Ovary (tissue), 3 donors: ENCODE measurements at regions not wholly inside any gene's neighbourhood (a gene's known extent, or its start where the extent isn't known, plus 50 kb on each side); places are given as distances from the start of the nearest gene placed in this dataset.

ENCODE experiments used
- EP300 ChIP-seq: sonication (generic); formaldehyde crosslinking; IDR thresholded peaks from one replicate; pipeline ENCODE4 v1.6.1; 2017; ENCODE audit warnings: antibody characterized with exemption
- POLR2A ChIP-seq: fragments of 450-650 bp; IDR thresholded peaks from one replicate; pipeline ENCODE4 v1.6.1; 2017; ENCODE audit warnings: antibody characterized with exemption, mild to moderate bottlenecking, moderate library complexity
- TF ChIP-seq, protein P1 (sequence below), 3 donors: fragments of 450-650 bp in 2 of 3; fragments of 200-600 bp in 1 of 3; IDR thresholded peaks; one replicate each; pipeline versions ENCODE4 v1.5.1 to v1.8.0; 2016 to 2022; ENCODE audit warnings: antibody characterized with exemption in 3 of 3, mild to moderate bottlenecking in 1 of 3
- donor health status: DM: no; HTN: no; CAD: no.

GRCh38 chr9:82333671-82334070, 345.1 kb downstream of the SPATA31D1 start:
- TF ChIP-seq, protein P1, sequence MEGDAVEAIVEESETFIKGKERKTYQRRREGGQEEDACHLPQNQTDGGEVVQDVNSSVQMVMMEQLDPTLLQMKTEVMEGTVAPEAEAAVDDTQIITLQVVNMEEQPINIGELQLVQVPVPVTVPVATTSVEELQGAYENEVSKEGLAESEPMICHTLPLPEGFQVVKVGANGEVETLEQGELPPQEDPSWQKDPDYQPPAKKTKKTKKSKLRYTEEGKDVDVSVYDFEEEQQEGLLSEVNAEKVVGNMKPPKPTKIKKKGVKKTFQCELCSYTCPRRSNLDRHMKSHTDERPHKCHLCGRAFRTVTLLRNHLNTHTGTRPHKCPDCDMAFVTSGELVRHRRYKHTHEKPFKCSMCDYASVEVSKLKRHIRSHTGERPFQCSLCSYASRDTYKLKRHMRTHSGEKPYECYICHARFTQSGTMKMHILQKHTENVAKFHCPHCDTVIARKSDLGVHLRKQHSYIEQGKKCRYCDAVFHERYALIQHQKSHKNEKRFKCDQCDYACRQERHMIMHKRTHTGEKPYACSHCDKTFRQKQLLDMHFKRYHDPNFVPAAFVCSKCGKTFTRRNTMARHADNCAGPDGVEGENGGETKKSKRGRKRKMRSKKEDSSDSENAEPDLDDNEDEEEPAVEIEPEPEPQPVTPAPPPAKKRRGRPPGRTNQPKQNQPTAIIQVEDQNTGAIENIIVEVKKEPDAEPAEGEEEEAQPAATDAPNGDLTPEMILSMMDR (IDR thresholded peaks at IDR 0.05) = no peak
- TF ChIP-seq POLR2A (no peak), EP300 (no peak)
